HCT116 (cell line): ENCODE measurements at regions not wholly inside any gene's neighbourhood (a gene's known extent, or its start where the extent isn't known, plus 50 kb on each side); places are given as distances from the start of the nearest gene placed in this dataset.

Experiments
- ATAC-seq: fragments of 200-7000 bp; cut with Tn5 transposase; 2 replicates; pipeline ENCODE4 v1.9.1; 2020; ENCODE audit warnings: mild to moderate bottlenecking, moderate library complexity
- BruUV-seq: library from RNA; stranded (reverse); fragments of 400-500 nt; replicated peaks from 2 replicates; lab custom pipeline; 2021; lab: Mats Ljungman, UMichigan
- CTCF ChIA-PET: fragments of 300-600 bp; sonication (Branson Sonifier 250); formaldehyde crosslinking; loops from one replicate; lab custom pipeline; 2021; ENCODE audit warnings: antibody characterized with exemption; lab: Charles Lee
- POLR2A ChIA-PET: fragments of 300-600, 350-600 bp; sonication (Branson Sonifier 250); formaldehyde crosslinking; loops from one replicate; lab custom pipeline; 2021; ENCODE audit warnings: antibody characterized with exemption; lab: Charles Lee
- RAD21 ChIA-PET, 2 experiments: fragments of 300-600 bp; sonication (Branson Sonifier 250); formaldehyde crosslinking; loops; one replicate each; lab custom pipeline; 2023; ENCODE audit warnings: low total read pairs in 2 of 2; ENCODE audit not compliant: uncharacterized antibody in 2 of 2, unreplicated experiment in 2 of 2, low non-redundant PET in 1 of 2; lab: Charles Lee
- DNase-seq: peaks from one replicate; pipeline ENCODE4 v3.0.0-alpha.2; 2010; ENCODE audit warnings: low read depth, low spot score
- H2AFZ ChIP-seq: fragments of 200-600 bp; shearing (Covaris generic), sonication (generic); 2 replicates; pipeline ENCODE4 v1.6.1; 2017; ENCODE audit warnings: low read depth, mixed run types, mixed read lengths, antibody characterized with exemption, low read length; ENCODE audit not compliant: poor library complexity, severe bottlenecking
- H3K27ac ChIP-seq: 2 replicates; pipeline ENCODE4 v1.5.1; 2012; ENCODE audit warnings: low read depth, low read length
- H3K27me3 ChIP-seq: fragments of 200-600 bp; sonication (generic); 2 replicates; pipeline ENCODE4 v1.6.1; 2016; ENCODE audit warnings: mixed run types, low read length, mixed read lengths; ENCODE audit not compliant: insufficient read depth
- H3K36me3 ChIP-seq, 2 experiments: fragments of 200-500 bp in 1 of 2; fragments of 200-600 bp in 1 of 2; sonication (Bioruptor generic) in 1 of 2; sonication (generic) in 1 of 2; 2 replicates each; pipeline versions ENCODE4 v1.5.1 to v1.6.1; 2014 to 2016; ENCODE audit warnings: low read length in 2 of 2, inconsistent platforms in 1 of 2, mixed read lengths in 1 of 2, mixed run types in 1 of 2; ENCODE audit not compliant: insufficient read depth in 2 of 2, control insufficient read depth in 1 of 2
- H3K4me1 ChIP-seq, 2 experiments: fragments of 200-600 bp in 1 of 2; sonication (generic) in 1 of 2; 2 replicates each; pipeline versions ENCODE4 v1.5.1 to v1.6.1; 2012 to 2017; ENCODE audit warnings: low read length in 2 of 2, inconsistent platforms in 1 of 2, mild to moderate bottlenecking in 1 of 2, mixed read lengths in 1 of 2, mixed run types in 1 of 2, moderate library complexity in 1 of 2; ENCODE audit not compliant: insufficient read depth in 2 of 2, control insufficient read depth in 1 of 2
- H3K4me2 ChIP-seq: fragments of 200-600 bp; sonication (generic); 2 replicates; pipeline ENCODE4 v1.6.1; 2017; ENCODE audit warnings: mixed run types, low read length, mixed read lengths
- H3K4me3 ChIP-seq, 2 experiments: fragments of 200-600 bp in 1 of 2; sonication (generic) in 1 of 2; replicated peaks in 1 of 2; 2 replicates each; pipeline ENCODE4 v1.5.1; 2011 to 2016; ENCODE audit warnings: low read length in 2 of 2, control low read depth in 1 of 2, low read depth in 1 of 2, mild to moderate bottlenecking in 1 of 2, mixed read lengths in 1 of 2, mixed run types in 1 of 2
- H3K79me2 ChIP-seq: fragments of 200-600 bp; sonication (generic); 2 replicates; pipeline ENCODE4 v1.6.1; 2017; ENCODE audit warnings: mild to moderate bottlenecking, mixed run types, low read length, moderate library complexity, mixed read lengths; ENCODE audit not compliant: insufficient read depth
- H3K9ac ChIP-seq: fragments of 200-600 bp; sonication (generic); 2 replicates; pipeline ENCODE4 v1.6.1; 2016; ENCODE audit warnings: low read length, mixed read lengths
- H3K9me2 ChIP-seq: fragments of 200-600 bp; sonication (generic), shearing (Covaris generic); 2 replicates; pipeline ENCODE4 v1.6.1; 2017; ENCODE audit warnings: mixed run types, mild to moderate bottlenecking, moderate library complexity; ENCODE audit not compliant: insufficient read depth
- H3K9me3 ChIP-seq, 2 experiments: fragments of 200-500 bp in 1 of 2; fragments of 200-600 bp in 1 of 2; sonication (Bioruptor generic) in 1 of 2; sonication (generic) in 1 of 2; 2 replicates each; pipeline ENCODE4 v1.6.1; 2014 to 2017; ENCODE audit warnings: low read length in 2 of 2, mixed read lengths in 2 of 2, inconsistent platforms in 1 of 2, low read depth in 1 of 2, mild to moderate bottlenecking in 1 of 2, mixed run types in 1 of 2, moderate library complexity in 1 of 2; ENCODE audit not compliant: control insufficient read depth in 1 of 2, insufficient read depth in 1 of 2
- H4K20me1 ChIP-seq: fragments of 200-600 bp; sonication (generic), shearing (Covaris generic); 2 replicates; pipeline ENCODE4 v1.6.1; 2017; ENCODE audit warnings: mixed run types, mild to moderate bottlenecking, moderate library complexity; ENCODE audit not compliant: insufficient read depth
- EGR1 ChIP-seq: IDR thresholded peaks from 2 replicates; pipeline ENCODE4 v1.6.1; 2012; ENCODE audit warnings: low read depth
- ELF1 ChIP-seq: IDR thresholded peaks from 2 replicates; pipeline ENCODE4 v1.6.1; 2012; ENCODE audit warnings: low read depth, borderline replicate concordance
- EZH2 ChIP-seq: fragments of 200-600 bp; sonication (generic); IDR thresholded peaks from 2 replicates; pipeline ENCODE4 v1.6.1; 2017; ENCODE audit warnings: antibody characterized with exemption, mixed run types
- FOSL1 ChIP-seq: IDR thresholded peaks from 2 replicates; pipeline ENCODE4 v1.6.1; 2012; ENCODE audit warnings: low read depth
- SIN3A ChIP-seq: IDR thresholded peaks from 2 replicates; pipeline ENCODE4 v1.6.1; 2012; ENCODE audit warnings: low read depth
- SP1 ChIP-seq: IDR thresholded peaks from 2 replicates; pipeline ENCODE4 v1.6.1; 2012; ENCODE audit warnings: low read depth
- TCF7L2 ChIP-seq: IDR thresholded peaks from 2 replicates; pipeline ENCODE4 v1.7.0; 2011; ENCODE audit warnings: borderline replicate concordance, inconsistent platforms; ENCODE audit not compliant: insufficient read depth, insufficient read length; ENCODE audit errors: extremely low read depth
- YY1 ChIP-seq: IDR thresholded peaks from 2 replicates; pipeline ENCODE4 v1.6.1; 2011; ENCODE audit warnings: low read length, low read depth, moderate library complexity, mild to moderate bottlenecking; ENCODE audit not compliant: insufficient replicate concordance; ENCODE audit errors: extremely low read depth
- ZBTB33 ChIP-seq: IDR thresholded peaks from 2 replicates; pipeline ENCODE4 v1.6.1; 2011; ENCODE audit warnings: mild to moderate bottlenecking, low read length, moderate library complexity; ENCODE audit not compliant: insufficient replicate concordance; ENCODE audit errors: extremely low read depth
- ZFX ChIP-seq: fragments of 450-650 bp; IDR thresholded peaks from 2 replicates; pipeline ENCODE4 v1.6.1; 2017
- intact Hi-C: fragments of 100-400 bp; cut with micrococcal nuclease; formaldehyde crosslinking; loops from 2 replicates; pipeline ENCODE4 v1.10.0; 2022
- TF ChIP-seq, protein P1 (sequence below): IDR thresholded peaks from 2 replicates; pipeline ENCODE4 v1.6.1; 2012; ENCODE audit warnings: low read depth

- TF ChIP-seq SIN3A (no peak), TCF7L2 (no peak), ZFX (no peak), EGR1 (no peak), ZBTB33 (no peak), EZH2 (no peak), ELF1 (no peak), YY1 (no peak), SP1 (no peak), FOSL1 (no peak)
- TF ChIP-seq, protein P1, sequence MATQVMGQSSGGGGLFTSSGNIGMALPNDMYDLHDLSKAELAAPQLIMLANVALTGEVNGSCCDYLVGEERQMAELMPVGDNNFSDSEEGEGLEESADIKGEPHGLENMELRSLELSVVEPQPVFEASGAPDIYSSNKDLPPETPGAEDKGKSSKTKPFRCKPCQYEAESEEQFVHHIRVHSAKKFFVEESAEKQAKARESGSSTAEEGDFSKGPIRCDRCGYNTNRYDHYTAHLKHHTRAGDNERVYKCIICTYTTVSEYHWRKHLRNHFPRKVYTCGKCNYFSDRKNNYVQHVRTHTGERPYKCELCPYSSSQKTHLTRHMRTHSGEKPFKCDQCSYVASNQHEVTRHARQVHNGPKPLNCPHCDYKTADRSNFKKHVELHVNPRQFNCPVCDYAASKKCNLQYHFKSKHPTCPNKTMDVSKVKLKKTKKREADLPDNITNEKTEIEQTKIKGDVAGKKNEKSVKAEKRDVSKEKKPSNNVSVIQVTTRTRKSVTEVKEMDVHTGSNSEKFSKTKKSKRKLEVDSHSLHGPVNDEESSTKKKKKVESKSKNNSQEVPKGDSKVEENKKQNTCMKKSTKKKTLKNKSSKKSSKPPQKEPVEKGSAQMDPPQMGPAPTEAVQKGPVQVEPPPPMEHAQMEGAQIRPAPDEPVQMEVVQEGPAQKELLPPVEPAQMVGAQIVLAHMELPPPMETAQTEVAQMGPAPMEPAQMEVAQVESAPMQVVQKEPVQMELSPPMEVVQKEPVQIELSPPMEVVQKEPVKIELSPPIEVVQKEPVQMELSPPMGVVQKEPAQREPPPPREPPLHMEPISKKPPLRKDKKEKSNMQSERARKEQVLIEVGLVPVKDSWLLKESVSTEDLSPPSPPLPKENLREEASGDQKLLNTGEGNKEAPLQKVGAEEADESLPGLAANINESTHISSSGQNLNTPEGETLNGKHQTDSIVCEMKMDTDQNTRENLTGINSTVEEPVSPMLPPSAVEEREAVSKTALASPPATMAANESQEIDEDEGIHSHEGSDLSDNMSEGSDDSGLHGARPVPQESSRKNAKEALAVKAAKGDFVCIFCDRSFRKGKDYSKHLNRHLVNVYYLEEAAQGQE: no peak
- ChIA-PET RAD21 (no interaction called here), CTCF (no interaction called here), POLR2A (no interaction called here)
- H3K4me1 ChIP-seq: no peaks in the 10 kb centered on the region
- 0 out of 2 replicates have a peak, but pooled peaks cover 3% of the 10 kb centered on the region for H3K9me2 ChIP-seq
- no peaks in the 10 kb centered on the region for H4K20me1 ChIP-seq
- no peaks in the 10 kb centered on the region for H3K27me3 ChIP-seq
- H2AFZ ChIP-seq: no peak overlapping the region
- H3K36me3 ChIP-seq: no peaks in the 10 kb centered on the region
- H3K79me2 ChIP-seq: no peaks in the 10 kb centered on the region
- no peak overlapping the region for H3K4me3 ChIP-seq
- no peak for DNase-seq
- H3K9me3 ChIP-seq: no peaks in the 10 kb centered on the region
- no peak overlapping the region for H3K9ac ChIP-seq
- intact Hi-C loops: no loop called here
- no peak for ATAC-seq
- BruUV-seq: no TSS peak
- no peak overlapping the region for H3K27ac ChIP-seq
- no peak overlapping the region for H3K4me2 ChIP-seq
Measured at GRCh38 chr6:139642346-139642745, 267.9 kb upstream of the CITED2 start.
